Mesenchymal stem cell (in vitro differentiated cells and primary cell): ENCODE measurements at regions not wholly inside any gene's neighbourhood (a gene's known extent, or its start where the extent isn't known, plus 50 kb on each side); places are given as distances from the start of the nearest gene placed in this dataset.

Source experiments
- DNase-seq: peaks from one replicate; pipeline ENCODE4 v3.0.0-alpha.2; 2013
- H2AFZ ChIP-seq: one replicate; pipeline ENCODE4 v1.6.1; 2013; ENCODE audit warnings: low read depth, mild to moderate bottlenecking, control low read depth, inconsistent platforms, low read length, moderate library complexity
- H2AK5ac ChIP-seq: 2 replicates; pipeline ENCODE4 v1.6.1; 2013; ENCODE audit warnings: low read length, moderate library complexity, mild to moderate bottlenecking, inconsistent platforms; ENCODE audit not compliant: severe bottlenecking
- H2BK120ac ChIP-seq: one replicate; pipeline ENCODE4 v1.6.1; 2013; ENCODE audit warnings: low read depth, mild to moderate bottlenecking, inconsistent platforms, low read length, moderate library complexity
- H2BK12ac ChIP-seq, 2 experiments: one replicate each; pipeline ENCODE4 v1.6.1; 2013; ENCODE audit warnings: inconsistent platforms in 2 of 2, low read length in 2 of 2, mild to moderate bottlenecking in 2 of 2, moderate library complexity in 2 of 2, control low read depth in 1 of 2
- H2BK15ac ChIP-seq: one replicate; pipeline ENCODE4 v1.6.1; 2013; ENCODE audit warnings: mild to moderate bottlenecking, low read depth, inconsistent platforms; ENCODE audit not compliant: poor library complexity, severe bottlenecking
- H2BK5ac ChIP-seq: 2 replicates; pipeline ENCODE4 v1.6.1; 2013; ENCODE audit warnings: low read depth, mild to moderate bottlenecking, low read length, control low read depth, inconsistent platforms; ENCODE audit not compliant: poor library complexity, severe bottlenecking
- H3K14ac ChIP-seq, 2 experiments: one replicate each; pipeline ENCODE4 v1.6.1; 2013; ENCODE audit warnings: inconsistent platforms in 2 of 2, low read length in 2 of 2, control low read depth in 1 of 2, mild to moderate bottlenecking in 1 of 2, moderate library complexity in 1 of 2
- H3K18ac ChIP-seq, 2 experiments: one replicate each; pipeline ENCODE4 v1.6.1; 2013; ENCODE audit warnings: inconsistent platforms in 2 of 2, low read length in 2 of 2, control low read depth in 1 of 2, low read depth in 1 of 2, mild to moderate bottlenecking in 1 of 2
- H3K23ac ChIP-seq, 2 experiments: one replicate each; pipeline ENCODE4 v1.6.1; 2013; ENCODE audit warnings: inconsistent platforms in 2 of 2, low read length in 2 of 2, mild to moderate bottlenecking in 2 of 2, moderate library complexity in 2 of 2, control low read depth in 1 of 2
- H3K27ac ChIP-seq: 2 replicates; pipeline ENCODE4 v1.5.1; 2013; ENCODE audit warnings: mild to moderate bottlenecking, moderate library complexity, low read length, control low read depth, inconsistent platforms; ENCODE audit not compliant: poor library complexity, severe bottlenecking
- H3K27me3 ChIP-seq, 2 experiments: 2 replicates each; pipeline versions ENCODE4 v1.6.1 to v1.7.0; 2013; ENCODE audit warnings: low read length in 2 of 2, mild to moderate bottlenecking in 2 of 2, moderate library complexity in 2 of 2, control low read depth in 1 of 2, inconsistent platforms in 1 of 2; ENCODE audit not compliant: control insufficient read depth in 1 of 2, insufficient read depth in 1 of 2
- H3K36me3 ChIP-seq, 2 experiments: 2 replicates each; pipeline versions ENCODE4 v1.6.1 to v1.7.0; 2013; ENCODE audit warnings: low read length in 2 of 2, control low read depth in 1 of 2, inconsistent platforms in 1 of 2, low read depth in 1 of 2, mild to moderate bottlenecking in 1 of 2; ENCODE audit not compliant: insufficient read depth in 2 of 2, control insufficient read depth in 1 of 2
- H3K4ac ChIP-seq, 2 experiments: one replicate each; pipeline ENCODE4 v1.6.1; 2013; ENCODE audit warnings: inconsistent platforms in 2 of 2, low read length in 2 of 2, mild to moderate bottlenecking in 2 of 2, moderate library complexity in 2 of 2, control low read depth in 1 of 2, low read depth in 1 of 2
- H3K4me1 ChIP-seq: 2 replicates; pipeline ENCODE4 v1.6.1; 2013; ENCODE audit warnings: low read depth, low read length, control low read depth; ENCODE audit not compliant: control insufficient read depth, insufficient read depth
- H3K4me2 ChIP-seq: 2 replicates; pipeline ENCODE4 v1.6.1; 2013; ENCODE audit warnings: low read length, mild to moderate bottlenecking, inconsistent platforms; ENCODE audit not compliant: poor library complexity, severe bottlenecking
- H3K4me3 ChIP-seq, 2 experiments: 2 replicates each; pipeline versions ENCODE4 v1.5.1 to v1.7.0; 2013; ENCODE audit warnings: low read length in 2 of 2, mild to moderate bottlenecking in 2 of 2, control low read depth in 1 of 2, low read depth in 1 of 2; ENCODE audit not compliant: insufficient read depth in 1 of 2
- H3K79me1 ChIP-seq: replicated peaks from 2 replicates; pipeline ENCODE4 v1.6.1; 2013; ENCODE audit warnings: mild to moderate bottlenecking, control low read depth, low read length, inconsistent platforms; ENCODE audit not compliant: poor library complexity, severe bottlenecking
- H3K9ac ChIP-seq: 2 replicates; pipeline ENCODE4 v1.7.0; 2013; ENCODE audit warnings: mild to moderate bottlenecking, low read length, moderate library complexity
- H3K9me3 ChIP-seq: 2 replicates; pipeline ENCODE4 v1.7.0; 2013; ENCODE audit warnings: mild to moderate bottlenecking, low read length; ENCODE audit not compliant: control insufficient read depth
- H4K8ac ChIP-seq: one replicate; pipeline ENCODE4 v1.6.1; 2013; ENCODE audit warnings: inconsistent platforms, mild to moderate bottlenecking, low read length, moderate library complexity
- H4K91ac ChIP-seq: one replicate; pipeline ENCODE4 v1.6.1; 2013; ENCODE audit warnings: mild to moderate bottlenecking, low read length, inconsistent platforms
- WGBS: methylation state at CpG from one replicate; pipeline ENCODE4 v1.1.7; 2013; ENCODE audit warnings: mixed read lengths; 5-methylcytosine and 5-hydroxymethylcytosine counted together

- H2AFZ ChIP-seq, result no peak overlapping the region
- DNase-seq, result no peak
- H3K9ac ChIP-seq, result no peak overlapping the region
- no peak overlapping the region for H2AK5ac ChIP-seq
- H2BK5ac ChIP-seq, result no peak overlapping the region
- H4K91ac ChIP-seq, result no peak overlapping the region
- no peak overlapping the region for H3K4me2 ChIP-seq
- H3K36me3 ChIP-seq, result no peaks in the 10 kb centered on the region
- H2BK12ac ChIP-seq, result no peak overlapping the region
- no peak overlapping the region for H2BK120ac ChIP-seq
- no peaks in the 10 kb centered on the region for H3K27me3 ChIP-seq
- H4K8ac ChIP-seq, result no peak overlapping the region
- no peak overlapping the region for H3K4ac ChIP-seq
- peak overlapping the region in 1 of 2 experiments; percentile 48 for H3K18ac ChIP-seq
- H3K27ac ChIP-seq, result no peak overlapping the region
- H3K4me1 ChIP-seq, result no peaks in the 10 kb centered on the region
- no peaks in the 10 kb centered on the region for H3K9me3 ChIP-seq
- no peak overlapping the region for H3K4me3 ChIP-seq
- H3K23ac ChIP-seq, result no peak overlapping the region
- 85% methylated on average over 10 of the region's 10 CpGs for WGBS
- H3K14ac ChIP-seq, result no peak overlapping the region
- no peaks in the 10 kb centered on the region for H3K79me1 ChIP-seq
- peak overlapping the region; percentile 33 for H2BK15ac ChIP-seq
Measured at GRCh38 chr2:46815121-46815802, 100.3 kb downstream of the MCFD2 start.

GRCh38 chr2:46814160-46814961 is 101.2 kb downstream of the MCFD2 start:
- H3K18ac ChIP-seq, result no peak overlapping the region
- H3K4me1 ChIP-seq, result no peaks in the 10 kb centered on the region
- no peak overlapping the region for H3K14ac ChIP-seq
- peak overlapping the region; percentile 71 for H3K9ac ChIP-seq
- no peak overlapping the region for H3K4me2 ChIP-seq
- H2BK12ac ChIP-seq, result no peak overlapping the region
- WGBS, result 78% methylated on average over 16 of the region's 17 CpGs
- H2AFZ ChIP-seq, result no peak overlapping the region
- H3K27ac ChIP-seq, result no peak overlapping the region
- no peak for DNase-seq
- no peak overlapping the region for H3K4me3 ChIP-seq
- no peaks in the 10 kb centered on the region for H3K9me3 ChIP-seq
- H3K23ac ChIP-seq, result no peak overlapping the region
- no peak overlapping the region for H2AK5ac ChIP-seq
- no peaks in the 10 kb centered on the region for H3K79me1 ChIP-seq
- H4K8ac ChIP-seq, result no peak overlapping the region
- H2BK5ac ChIP-seq, result no peak overlapping the region
- H3K27me3 ChIP-seq, result no peaks in the 10 kb centered on the region
- no peak overlapping the region for H3K4ac ChIP-seq
- no peak overlapping the region for H2BK15ac ChIP-seq
- H2BK120ac ChIP-seq, result no peak overlapping the region
- no peak overlapping the region for H4K91ac ChIP-seq
- no peaks in the 10 kb centered on the region for H3K36me3 ChIP-seq

- H2AK5ac ChIP-seq, result no peak overlapping the region
- no peak overlapping the region for H3K14ac ChIP-seq
- no peak overlapping the region for H3K23ac ChIP-seq
- H3K79me1 ChIP-seq, result no peaks in the 10 kb centered on the region
- no peak overlapping the region for H3K4me3 ChIP-seq
- H3K4me2 ChIP-seq, result no peak overlapping the region
- no peaks in the 10 kb centered on the region for H3K9me3 ChIP-seq
- no peaks in the 10 kb centered on the region for H3K36me3 ChIP-seq
- H4K8ac ChIP-seq, result no peak overlapping the region
- H3K27me3 ChIP-seq, result no peaks in the 10 kb centered on the region
- H4K91ac ChIP-seq, result no peak overlapping the region
- H2AFZ ChIP-seq, result no peak overlapping the region
- no peak overlapping the region for H3K27ac ChIP-seq
- WGBS, result 91% methylated on average over 4 of the region's 4 CpGs
- no peak overlapping the region for H2BK15ac ChIP-seq
- no peak for DNase-seq
- no peak overlapping the region for H2BK5ac ChIP-seq
- no peaks in the 10 kb centered on the region for H3K4me1 ChIP-seq
- no peak overlapping the region for H2BK120ac ChIP-seq
- no peak overlapping the region for H3K18ac ChIP-seq
- no peak overlapping the region for H3K4ac ChIP-seq
- no peak overlapping the region for H2BK12ac ChIP-seq
- H3K9ac ChIP-seq, result peak overlapping the region; percentile 71
Measured at GRCh38 chr2:46813680-46814079, 101.9 kb downstream of the MCFD2 start.

DNA sequence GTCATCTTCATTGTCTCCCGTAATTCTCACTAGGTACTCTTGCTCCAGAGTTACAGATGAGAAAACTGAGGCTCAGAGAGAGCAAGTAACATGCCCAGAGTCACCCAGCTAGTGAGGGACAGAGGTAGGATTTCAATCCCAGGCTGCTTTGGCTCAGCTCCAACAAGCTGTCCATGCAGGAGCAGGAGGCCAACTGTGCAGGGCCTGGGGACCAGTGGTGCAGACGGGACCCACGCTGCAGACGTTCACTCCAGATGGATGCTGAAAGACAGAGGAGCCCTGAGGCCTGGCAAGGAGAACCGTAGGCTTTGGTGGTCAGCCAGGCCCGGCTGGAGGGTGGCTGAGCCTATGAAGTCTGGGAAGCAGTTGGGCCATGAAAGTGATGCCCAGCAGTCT is 102.6 kb downstream of the MCFD2 start:
- Histone ChIP-seq H2BK120ac (no peak overlapping the region), H4K8ac (no peak overlapping the region), H3K23ac (no peak overlapping the region), H3K4me3 (no peak overlapping the region), H3K4me1 (no peaks in the 10 kb centered on the region), H3K4ac (no peak overlapping the region), H3K36me3 (no peaks in the 10 kb centered on the region), H3K4me2 (no peak overlapping the region), H3K27ac (no peak overlapping the region), H3K27me3 (no peaks in the 10 kb centered on the region), H3K9ac (peak overlapping the region; percentile 71), H3K14ac (no peak overlapping the region), H2AK5ac (no peak overlapping the region), H2BK5ac (no peak overlapping the region), H2BK12ac (no peak overlapping the region), H2BK15ac (no peak overlapping the region), H3K79me1 (no peaks in the 10 kb centered on the region), H4K91ac (no peak overlapping the region), H2AFZ (no peak overlapping the region), H3K18ac (no peak overlapping the region), H3K9me3 (no peaks in the 10 kb centered on the region)
- no peak for DNase-seq
- 91% methylated on average over 6 of the region's 6 CpGs for WGBS
